H1 (cell line): ENCODE measurements at regions not wholly inside any gene's neighbourhood (a gene's known extent, or its start where the extent isn't known, plus 50 kb on each side); places are given as distances from the start of the nearest gene placed in this dataset.

Source experiments
- CHD1 ChIP-seq: IDR thresholded peaks from 2 replicates; pipeline ENCODE4 v1.6.1; 2012; ENCODE audit warnings: low read depth, low read length, improper control_type of control experiment
- GABPA ChIP-seq: IDR thresholded peaks from 2 replicates; pipeline ENCODE4 v1.6.1; 2011; ENCODE audit warnings: mild to moderate bottlenecking, low read length, moderate library complexity, borderline replicate concordance; ENCODE audit not compliant: insufficient read depth
- HDAC2 ChIP-seq, 2 experiments: fragments of 300-600 bp in 1 of 2; sonication (generic) in 1 of 2; IDR thresholded peaks; 2 replicates each; pipeline ENCODE4 v1.6.1; 2011 to 2012; ENCODE audit warnings: low read depth in 2 of 2, low read length in 2 of 2, mild to moderate bottlenecking in 2 of 2, moderate library complexity in 2 of 2, borderline replicate concordance in 1 of 2, inconsistent platforms in 1 of 2
- POLR2A ChIP-seq, 2 experiments: IDR thresholded peaks; 1 replicate in 1 of 2; 2 replicates in 1 of 2; pipeline ENCODE4 v1.6.1; 2011; ENCODE audit warnings: low read depth in 2 of 2, low read length in 2 of 2, mild to moderate bottlenecking in 2 of 2; ENCODE audit errors: control extremely low read depth in 1 of 2
- SP1 ChIP-seq: IDR thresholded peaks from 2 replicates; pipeline ENCODE4 v1.6.1; 2011; ENCODE audit warnings: low read depth, low read length
- TF ChIP-seq, protein P1 (sequence below): IDR thresholded peaks from 2 replicates; pipeline ENCODE4 v1.6.1; 2011; ENCODE audit warnings: low read length, improper control_type of control experiment
- TF ChIP-seq, protein P2 (sequence below), 3 experiments: IDR thresholded peaks; 1 replicate in 2 of 3; 2 replicates in 1 of 3; pipeline versions ENCODE4 v1.5.1 to v1.6.1; 2011; ENCODE audit warnings: low read length in 3 of 3, mild to moderate bottlenecking in 3 of 3, inconsistent platforms in 2 of 3, low read depth in 1 of 3, moderate library complexity in 1 of 3; ENCODE audit not compliant: insufficient read depth in 1 of 3; ENCODE audit errors: control extremely low read depth in 1 of 3

DNA sequence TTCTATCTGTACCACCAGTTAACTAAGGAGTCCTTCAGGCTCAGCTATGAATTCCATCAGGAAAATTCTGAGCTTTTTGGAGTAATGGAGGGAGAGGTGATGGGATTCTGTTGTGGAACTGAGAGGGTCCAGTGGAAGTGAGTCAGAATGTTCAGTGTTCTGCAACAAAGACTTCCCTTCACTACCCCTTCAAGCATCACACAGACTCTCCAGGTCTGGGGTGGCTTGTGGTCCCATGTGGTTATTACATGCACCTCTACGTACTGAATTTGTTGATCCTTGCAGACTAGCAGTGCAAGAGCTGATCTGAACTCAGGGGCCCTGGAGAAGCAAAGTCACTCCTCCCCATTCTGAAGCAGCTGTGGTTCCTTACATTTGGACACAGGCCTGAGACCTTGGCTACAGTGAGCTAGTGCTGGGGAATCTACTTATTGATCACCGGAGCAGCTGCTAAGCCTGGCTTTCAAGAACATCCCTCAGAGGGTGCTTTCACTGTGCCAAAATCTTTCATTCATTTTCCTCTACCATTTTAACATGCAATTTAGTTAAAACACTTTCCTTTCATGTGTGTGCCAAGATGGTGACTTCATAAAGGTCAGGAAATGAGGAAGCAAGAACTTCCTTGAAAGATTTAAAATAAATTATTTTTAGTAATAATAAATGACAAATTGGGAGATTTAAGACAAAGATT is 75.0 kb upstream of the TNC start (continued):
- no peak for TF ChIP-seq GABPA
- TF ChIP-seq HDAC2 (IDR thresholded peaks at IDR 0.05; ENCODE audit: borderline replicate concordance in 1 of 2, low read depth in 2 of 2, low read length in 2 of 2) = no peak
- no peak for TF ChIP-seq CHD1
- TF ChIP-seq SP1 = no peak
- TF ChIP-seq, protein P1, sequence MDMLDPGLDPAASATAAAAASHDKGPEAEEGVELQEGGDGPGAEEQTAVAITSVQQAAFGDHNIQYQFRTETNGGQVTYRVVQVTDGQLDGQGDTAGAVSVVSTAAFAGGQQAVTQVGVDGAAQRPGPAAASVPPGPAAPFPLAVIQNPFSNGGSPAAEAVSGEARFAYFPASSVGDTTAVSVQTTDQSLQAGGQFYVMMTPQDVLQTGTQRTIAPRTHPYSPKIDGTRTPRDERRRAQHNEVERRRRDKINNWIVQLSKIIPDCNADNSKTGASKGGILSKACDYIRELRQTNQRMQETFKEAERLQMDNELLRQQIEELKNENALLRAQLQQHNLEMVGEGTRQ = no peak
- TF ChIP-seq, protein P2, sequence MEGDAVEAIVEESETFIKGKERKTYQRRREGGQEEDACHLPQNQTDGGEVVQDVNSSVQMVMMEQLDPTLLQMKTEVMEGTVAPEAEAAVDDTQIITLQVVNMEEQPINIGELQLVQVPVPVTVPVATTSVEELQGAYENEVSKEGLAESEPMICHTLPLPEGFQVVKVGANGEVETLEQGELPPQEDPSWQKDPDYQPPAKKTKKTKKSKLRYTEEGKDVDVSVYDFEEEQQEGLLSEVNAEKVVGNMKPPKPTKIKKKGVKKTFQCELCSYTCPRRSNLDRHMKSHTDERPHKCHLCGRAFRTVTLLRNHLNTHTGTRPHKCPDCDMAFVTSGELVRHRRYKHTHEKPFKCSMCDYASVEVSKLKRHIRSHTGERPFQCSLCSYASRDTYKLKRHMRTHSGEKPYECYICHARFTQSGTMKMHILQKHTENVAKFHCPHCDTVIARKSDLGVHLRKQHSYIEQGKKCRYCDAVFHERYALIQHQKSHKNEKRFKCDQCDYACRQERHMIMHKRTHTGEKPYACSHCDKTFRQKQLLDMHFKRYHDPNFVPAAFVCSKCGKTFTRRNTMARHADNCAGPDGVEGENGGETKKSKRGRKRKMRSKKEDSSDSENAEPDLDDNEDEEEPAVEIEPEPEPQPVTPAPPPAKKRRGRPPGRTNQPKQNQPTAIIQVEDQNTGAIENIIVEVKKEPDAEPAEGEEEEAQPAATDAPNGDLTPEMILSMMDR (IDR thresholded peaks at IDR 0.05; ENCODE audit: control extremely low read depth in 1 of 3, insufficient read depth in 1 of 3, low read depth in 1 of 3, low read length in 3 of 3) = no peak
- no peak for TF ChIP-seq POLR2A (IDR thresholded peaks at IDR 0.05; ENCODE audit: control extremely low read depth in 1 of 2, low read depth in 2 of 2, low read length in 2 of 2)
